GM12892 (cell line): ENCODE measurements at regions not wholly inside any gene's neighbourhood (a gene's known extent, or its start where the extent isn't known, plus 50 kb on each side); places are given as distances from the start of the nearest gene placed in this dataset.

Source experiments
- POLR2AphosphoS5 ChIP-seq: IDR thresholded peaks from 2 replicates; pipeline ENCODE4 v1.6.1; 2011; ENCODE audit warnings: low read depth, low read length, control low read depth
- TAF1 ChIP-seq: IDR thresholded peaks from 2 replicates; pipeline ENCODE4 v1.6.1; 2011; ENCODE audit warnings: low read depth, mild to moderate bottlenecking, control low read depth, low read length, borderline replicate concordance

DNA sequence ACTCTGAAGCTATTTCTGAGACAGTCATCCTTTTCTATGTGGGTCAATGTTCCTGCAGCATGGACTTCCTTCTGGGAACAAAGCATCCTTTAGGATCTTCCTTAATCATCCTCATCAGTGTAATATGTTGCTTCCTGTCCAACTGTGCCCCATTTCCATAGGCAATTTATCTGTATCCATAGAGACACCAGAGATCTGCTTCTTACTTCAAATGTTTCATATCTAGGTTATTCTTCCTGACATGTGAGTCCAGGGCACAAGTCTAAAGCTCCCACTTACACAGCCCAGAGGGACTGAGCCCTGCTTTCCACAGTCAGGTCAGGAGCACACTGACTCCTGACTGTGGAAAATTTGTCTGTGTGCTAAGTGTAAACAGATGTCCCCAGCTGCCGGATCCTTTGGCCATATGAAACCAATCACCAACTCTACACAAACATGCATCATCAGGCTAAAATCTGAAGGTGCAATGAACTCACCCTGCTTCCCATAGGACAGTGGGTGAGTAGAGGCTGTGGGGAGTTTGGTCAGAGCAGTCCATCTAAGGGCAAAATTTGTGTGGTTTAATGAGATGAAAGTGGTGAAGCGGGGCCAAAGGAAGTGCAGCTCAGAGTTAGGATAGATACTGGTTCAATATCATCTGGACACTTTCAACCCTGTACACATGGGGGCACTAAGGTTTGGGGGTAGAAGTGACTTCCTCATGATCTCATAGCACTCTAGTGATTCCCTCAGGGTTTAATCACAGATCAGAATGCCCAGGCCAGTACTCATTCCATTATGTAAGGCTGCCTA lies 85.2 kb upstream of the TNC start:
- no peak for TF ChIP-seq POLR2AphosphoS5
- no peak for TF ChIP-seq TAF1
